Endothelial cell of umbilical vein (primary cell): ENCODE measurements at regions not wholly inside any gene's neighbourhood (a gene's known extent, or its start where the extent isn't known, plus 50 kb on each side); places are given as distances from the start of the nearest gene placed in this dataset.
"Not testable (repeated sequence)": the region's sequence is repeated elsewhere in the genome, so short reads cannot be mapped to it uniquely, and the experiment has no call there.

Experiments used
- BruUV-seq: library from RNA; stranded (reverse); fragments of 400-500 nt; replicated peaks from 2 replicates; lab custom pipeline; 2021; lab: Mats Ljungman, UMichigan
- CTCF ChIA-PET: fragments of 300-600, 350-600 bp; sonication (Branson Sonifier 250); formaldehyde crosslinking; loops from one replicate; lab custom pipeline; 2021; ENCODE audit warnings: antibody characterized with exemption, inconsistent platforms; lab: Charles Lee
- POLR2A ChIA-PET: fragments of 300-600, 350-600 bp; sonication (Branson Sonifier 250); formaldehyde crosslinking; loops from one replicate; lab custom pipeline; 2021; ENCODE audit warnings: antibody characterized with exemption, inconsistent platforms; lab: Charles Lee
- DNase-seq: peaks from one replicate; pipeline ENCODE4 v3.0.0-alpha.2; 2011; ENCODE audit warnings: low read depth, low spot score
- FAIRE-seq: peaks from 2 replicates; lab custom pipeline; 2011; peaks lifted over from hg19 to GRCh38; lab: Jason Lieb, UNC
- H2AFZ ChIP-seq: 2 replicates; pipeline ENCODE4 v1.6.0; 2012; ENCODE audit warnings: low read depth, low read length, control low read depth, inconsistent platforms
- H3K27ac ChIP-seq: 2 replicates; pipeline ENCODE4 v1.5.1; 2011; ENCODE audit warnings: low read depth, mild to moderate bottlenecking, control low read depth, low read length, moderate library complexity; ENCODE audit not compliant: insufficient read depth
- H3K27me3 ChIP-seq, 2 experiments: 2 replicates each; pipeline versions ENCODE4 v1.6.0 to v1.6.1; 2011; ENCODE audit warnings: low read length in 2 of 2, mixed read lengths in 1 of 2; ENCODE audit not compliant: control insufficient read depth in 2 of 2, insufficient read depth in 2 of 2
- H3K36me3 ChIP-seq, 2 experiments: 2 replicates in 1 of 2; 3 replicates in 1 of 2; pipeline ENCODE4 v1.5.1; 2011; ENCODE audit warnings: low read length in 2 of 2, mild to moderate bottlenecking in 1 of 2, moderate library complexity in 1 of 2; ENCODE audit not compliant: control insufficient read depth in 2 of 2, insufficient read depth in 2 of 2; ENCODE audit errors: extremely low read depth in 1 of 2
- H3K4me1 ChIP-seq: 3 replicates; pipeline ENCODE4 v1.5.1; 2011; ENCODE audit warnings: mild to moderate bottlenecking, low read length; ENCODE audit not compliant: control insufficient read depth, insufficient read depth; ENCODE audit errors: extremely low read depth
- H3K4me2 ChIP-seq: 2 replicates; pipeline ENCODE4 v1.6.1; 2011; ENCODE audit warnings: low read length, control low read depth, mixed read lengths; ENCODE audit not compliant: insufficient read depth
- H3K4me3 ChIP-seq, 3 experiments: fragments of 200-600 bp in 1 of 3; sonication (generic), shearing (Covaris generic) in 1 of 3; replicated peaks in 1 of 3; 2 replicates each; pipeline ENCODE4 v1.5.1; 2011 to 2016; ENCODE audit warnings: control low read depth in 3 of 3, low read length in 3 of 3, mild to moderate bottlenecking in 2 of 3, inconsistent platforms in 1 of 3, low read depth in 1 of 3, moderate library complexity in 1 of 3; ENCODE audit not compliant: insufficient read depth in 1 of 3
- H3K79me2 ChIP-seq: 2 replicates; pipeline ENCODE4 v1.6.0; 2012; ENCODE audit warnings: low read length, inconsistent platforms; ENCODE audit not compliant: control insufficient read depth, insufficient read depth
- H3K9ac ChIP-seq: replicated peaks from 2 replicates; pipeline ENCODE3; 2011; ENCODE audit warnings: low read length, control low read depth; ENCODE audit not compliant: insufficient read depth; ENCODE audit errors: extremely low read depth
- H3K9me1 ChIP-seq: replicated peaks from 3 replicates; pipeline ENCODE4 v1.6.0; 2011; ENCODE audit warnings: mild to moderate bottlenecking, low read length; ENCODE audit not compliant: control insufficient read depth, insufficient read depth; ENCODE audit errors: extremely low read depth
- H3K9me3 ChIP-seq: replicated peaks from 2 replicates; pipeline ENCODE4 v1.5.1; 2012; ENCODE audit warnings: low read length, inconsistent platforms; ENCODE audit not compliant: control insufficient read depth, insufficient read depth
- H4K20me1 ChIP-seq: replicated peaks from 2 replicates; pipeline ENCODE3; 2011; ENCODE audit warnings: mild to moderate bottlenecking, low read length; ENCODE audit not compliant: control insufficient read depth, insufficient read depth; ENCODE audit errors: extremely low read depth
- dilution Hi-C: fragments of 300-500 bp; cut with MboI; formaldehyde crosslinking; loops from one replicate; pipeline ENCODE4 v1.15.0; 2019; ENCODE audit warnings: low sequenced_read_pairs; ENCODE audit not compliant: extremely low pct_ligation_motif_present
- intact Hi-C: fragments of 100-400 bp; cut with micrococcal nuclease; formaldehyde crosslinking; loops from one replicate; pipeline ENCODE4 v1.10.0; 2022

DNA sequence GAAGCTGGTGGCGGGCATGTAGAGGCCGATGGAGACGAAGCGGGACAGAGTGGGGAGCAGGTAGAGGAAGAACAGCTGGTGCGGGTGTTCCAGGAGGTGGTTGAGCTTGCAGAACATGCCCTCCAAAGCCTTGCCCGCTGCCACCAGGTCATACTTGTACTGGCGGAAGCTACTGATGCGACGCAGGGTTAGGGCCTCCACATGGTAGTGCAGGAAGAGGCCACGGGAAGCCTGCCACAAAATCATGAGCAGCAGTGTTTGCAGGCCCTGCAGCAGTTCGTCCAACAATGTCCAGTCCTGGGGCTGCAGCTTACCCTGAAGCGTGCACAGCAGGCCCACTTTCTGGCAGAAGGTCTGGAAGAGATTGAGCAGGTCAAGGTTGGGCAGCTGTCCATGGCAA, 85.6 kb downstream of the LIMS4 start:
- DNase-seq, intact Hi-C loops, H3K9ac ChIP-seq, POLR2A ChIA-PET, H3K27me3 ChIP-seq, H3K4me2 ChIP-seq, H3K4me1 ChIP-seq, H2AFZ ChIP-seq, H3K9me1 ChIP-seq, H3K36me3 ChIP-seq, BruUV-seq, H3K9me3 ChIP-seq, dilution Hi-C loops, H4K20me1 ChIP-seq, CTCF ChIA-PET, H3K79me2 ChIP-seq, H3K27ac ChIP-seq, H3K4me3 ChIP-seq, FAIRE-seq: not testable (repeated sequence)

- H3K9me1 ChIP-seq, H3K9ac ChIP-seq, POLR2A ChIA-PET, H3K4me3 ChIP-seq, H3K27me3 ChIP-seq, H4K20me1 ChIP-seq, H3K9me3 ChIP-seq, H3K4me1 ChIP-seq, DNase-seq, H2AFZ ChIP-seq, BruUV-seq, H3K36me3 ChIP-seq, FAIRE-seq, H3K27ac ChIP-seq, H3K4me2 ChIP-seq, intact Hi-C loops, dilution Hi-C loops, H3K79me2 ChIP-seq, CTCF ChIA-PET: not testable (repeated sequence)
Measured at GRCh38 chr2:110386546-110386945, 86.1 kb downstream of the LIMS4 start.

DNA sequence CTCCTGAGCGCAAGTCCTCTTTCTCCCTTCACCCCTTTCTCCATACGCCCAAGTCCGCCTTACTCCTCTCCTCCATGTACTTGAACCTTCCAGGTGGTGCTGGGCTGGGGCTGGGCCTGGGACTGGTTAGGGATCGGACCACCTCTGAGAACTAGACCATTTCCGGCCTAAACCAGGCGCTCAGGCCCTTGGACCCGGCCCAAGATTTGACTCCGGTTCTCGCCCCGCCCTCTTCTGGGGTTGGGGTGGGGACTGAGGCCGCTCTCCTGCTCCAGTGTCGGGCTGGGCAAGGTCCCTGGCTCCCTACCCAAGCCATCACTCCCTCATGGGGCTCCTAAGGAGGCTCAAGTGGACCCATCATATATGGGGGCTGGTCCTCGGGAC, 87.9 kb downstream of the LIMS4 start:
- H3K4me2 ChIP-seq, H3K9me1 ChIP-seq, H3K79me2 ChIP-seq, H3K9me3 ChIP-seq, CTCF ChIA-PET, H3K9ac ChIP-seq, dilution Hi-C loops, H4K20me1 ChIP-seq, H3K4me3 ChIP-seq, H3K4me1 ChIP-seq, H3K27ac ChIP-seq, H3K36me3 ChIP-seq, intact Hi-C loops, H3K27me3 ChIP-seq, BruUV-seq, POLR2A ChIA-PET, DNase-seq, H2AFZ ChIP-seq: not testable (repeated sequence)
- peak; percentile 95 for FAIRE-seq

- H3K36me3 ChIP-seq, H3K9me1 ChIP-seq, H3K4me3 ChIP-seq, intact Hi-C loops, H3K9me3 ChIP-seq, H3K4me2 ChIP-seq, H2AFZ ChIP-seq, CTCF ChIA-PET, H3K27me3 ChIP-seq, dilution Hi-C loops, H3K27ac ChIP-seq, BruUV-seq, H3K9ac ChIP-seq, DNase-seq, FAIRE-seq, POLR2A ChIA-PET, H3K79me2 ChIP-seq, H3K4me1 ChIP-seq, H4K20me1 ChIP-seq: not testable (repeated sequence)
Measured at GRCh38 chr2:110384109-110384735, 88.4 kb downstream of the LIMS4 start.
